GM21423 (cell line): ENCODE measurements at regions not wholly inside any gene's neighbourhood (a gene's known extent, or its start where the extent isn't known, plus 50 kb on each side); places are given as distances from the start of the nearest gene placed in this dataset.
"Not testable (repeated sequence)": the region's sequence is repeated elsewhere in the genome, so short reads cannot be mapped to it uniquely, and the experiment has no call there.

Experiments
- ATAC-seq: cut with Tn5 transposase; IDR thresholded peaks from one replicate; pipeline ENCODE4 v1.9.1; 2021; ENCODE audit warnings: mild to moderate bottlenecking, moderate library complexity; ENCODE audit not compliant: unreplicated experiment

DNA sequence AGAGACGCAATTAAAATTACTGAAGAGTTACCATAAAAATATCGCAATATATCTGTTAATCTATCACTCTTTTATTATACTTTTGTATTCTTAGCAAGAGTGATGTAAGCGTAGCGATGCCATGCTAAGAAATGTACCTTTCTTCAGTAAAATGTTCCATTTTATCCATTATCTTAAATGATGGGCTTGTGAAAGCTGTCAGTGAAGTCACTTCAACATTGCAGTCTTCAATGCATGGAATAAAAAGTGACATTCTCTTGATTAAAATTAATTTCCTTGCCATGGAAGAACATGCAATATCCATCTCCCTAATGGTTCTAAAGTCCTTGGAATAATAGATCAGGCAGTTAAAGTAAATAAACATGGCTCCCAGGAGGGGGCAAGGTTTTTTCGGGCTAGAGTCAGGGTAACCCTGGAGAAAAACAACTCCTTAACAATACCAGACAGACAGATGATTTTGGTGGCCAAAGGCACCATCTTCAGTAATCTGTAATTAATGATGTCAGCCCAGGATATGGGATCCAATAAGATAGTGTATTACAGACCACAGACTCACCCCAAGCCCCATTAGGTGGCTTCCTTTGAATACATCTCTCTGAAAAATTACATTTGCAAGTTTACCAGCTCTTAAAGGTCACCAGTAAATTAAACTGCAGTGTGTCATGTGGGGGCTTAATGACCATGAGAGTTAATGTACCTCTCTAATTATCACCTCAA is 677.1 kb downstream of the DTWD2 start:
- no peak for ATAC-seq

DNA sequence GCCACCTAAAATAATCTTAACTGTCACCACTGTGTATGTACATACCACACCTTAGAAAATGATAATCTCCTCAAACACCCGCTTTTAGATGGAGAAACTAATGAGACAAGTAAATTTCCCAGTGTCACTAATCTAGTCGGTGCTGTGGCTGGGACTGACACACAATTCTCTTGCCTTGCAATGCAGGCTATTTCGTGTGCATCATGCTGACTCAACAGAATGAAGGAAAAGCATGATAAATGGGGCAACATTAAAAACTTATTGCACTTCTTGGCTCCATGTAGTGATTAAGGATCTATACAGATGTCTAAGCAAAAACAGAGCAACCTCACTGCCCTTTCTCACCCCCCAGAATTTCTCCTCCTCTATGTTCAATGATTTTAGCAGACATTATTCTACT is 677.9 kb downstream of the DTWD2 start:
- ATAC-seq = no peak

DNA sequence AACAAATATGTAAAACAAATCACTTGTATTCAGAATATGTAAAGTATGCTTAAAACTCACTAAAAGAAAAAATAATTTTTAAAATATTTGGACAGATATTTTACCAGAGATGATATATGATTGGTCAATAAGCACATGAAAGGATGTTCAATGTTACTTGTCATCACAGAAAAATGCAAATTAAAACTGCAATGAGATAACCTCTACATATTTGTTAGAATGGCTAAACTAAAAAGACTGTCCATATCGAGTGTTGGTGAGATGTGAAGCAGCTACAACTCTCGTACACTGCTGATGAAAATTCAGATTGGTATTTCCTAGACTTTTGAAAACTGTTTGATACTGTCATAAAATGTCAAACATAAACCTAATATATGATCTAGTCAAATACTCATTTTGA is 685.1 kb downstream of the DTWD2 start:
- no peak for ATAC-seq

DNA sequence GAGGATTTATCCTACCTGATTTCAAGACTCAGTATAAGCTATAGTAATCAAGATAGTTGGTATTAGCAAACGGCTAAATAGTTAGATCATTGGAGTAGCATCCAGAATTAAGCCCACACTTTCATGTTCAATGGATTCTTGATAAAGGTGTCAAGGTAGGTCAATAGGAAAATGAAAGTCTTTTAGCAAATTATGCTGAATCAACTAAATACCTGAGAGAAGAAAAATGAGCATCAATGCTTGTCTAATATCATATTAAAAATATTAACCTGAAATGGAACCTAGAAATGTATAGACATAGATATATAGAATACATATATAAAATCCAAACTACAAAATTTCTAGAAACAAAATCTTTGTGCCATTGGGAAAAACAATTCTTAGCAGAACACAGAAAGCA is 685.6 kb downstream of the DTWD2 start:
- ATAC-seq = no peak

DNA sequence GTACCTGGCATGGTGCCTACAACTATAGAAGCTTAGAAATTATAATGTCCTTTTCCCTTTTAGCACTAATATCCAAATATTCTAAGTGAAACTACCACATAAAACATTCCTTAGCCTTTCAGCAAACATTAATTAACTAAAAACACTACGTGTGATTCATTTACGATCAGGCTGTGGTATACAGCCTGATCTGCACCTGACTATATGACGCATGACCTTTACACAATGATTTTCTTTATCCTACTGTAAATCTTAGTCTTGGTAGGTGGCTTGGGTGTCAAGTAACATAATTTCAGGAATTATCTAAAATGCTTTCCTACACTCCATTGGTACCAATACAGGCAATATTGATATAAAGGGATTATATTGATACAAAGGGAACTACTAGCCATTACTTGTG is 686.7 kb downstream of the DTWD2 start:
- ATAC-seq = no peak

DNA sequence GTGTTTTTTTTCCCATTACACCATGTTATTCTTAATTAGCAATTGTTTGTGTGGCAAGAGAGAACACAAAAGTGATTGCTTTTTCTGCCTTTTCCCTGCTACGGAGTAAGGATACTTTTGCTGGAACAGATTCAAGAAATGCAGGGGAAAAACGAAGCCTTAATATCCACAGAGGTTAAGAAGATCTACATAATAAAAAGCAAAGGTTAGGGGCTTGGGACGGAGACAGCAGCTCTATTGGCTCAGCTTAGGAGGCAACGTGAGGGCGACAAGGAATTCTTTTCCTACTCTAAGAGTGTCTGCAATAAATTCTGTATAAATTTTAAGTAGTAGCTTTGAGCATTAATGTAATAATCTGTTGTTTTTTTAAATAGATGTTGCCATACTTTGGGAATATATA is 693.3 kb downstream of the DTWD2 start:
- ATAC-seq = no peak

DNA sequence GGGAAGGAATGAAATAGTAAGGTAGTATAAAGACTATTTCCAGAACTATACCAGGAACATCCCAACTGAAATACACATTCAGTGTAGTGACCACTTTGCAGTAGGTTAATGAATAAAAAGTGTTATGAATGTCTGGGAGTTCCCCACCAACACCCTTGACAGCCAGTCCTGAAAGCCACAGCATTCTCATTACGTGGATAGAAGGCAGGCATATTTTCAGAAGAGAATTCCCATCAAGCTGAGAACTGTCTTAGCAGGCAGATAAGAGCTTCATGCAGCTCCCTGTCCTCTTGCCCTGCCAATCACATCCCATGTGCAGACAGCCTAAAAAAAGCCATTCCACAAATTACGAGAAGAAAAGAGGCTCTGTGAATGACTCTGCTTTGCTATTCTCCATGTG is 695.0 kb downstream of the DTWD2 start:
- no peak for ATAC-seq

DNA sequence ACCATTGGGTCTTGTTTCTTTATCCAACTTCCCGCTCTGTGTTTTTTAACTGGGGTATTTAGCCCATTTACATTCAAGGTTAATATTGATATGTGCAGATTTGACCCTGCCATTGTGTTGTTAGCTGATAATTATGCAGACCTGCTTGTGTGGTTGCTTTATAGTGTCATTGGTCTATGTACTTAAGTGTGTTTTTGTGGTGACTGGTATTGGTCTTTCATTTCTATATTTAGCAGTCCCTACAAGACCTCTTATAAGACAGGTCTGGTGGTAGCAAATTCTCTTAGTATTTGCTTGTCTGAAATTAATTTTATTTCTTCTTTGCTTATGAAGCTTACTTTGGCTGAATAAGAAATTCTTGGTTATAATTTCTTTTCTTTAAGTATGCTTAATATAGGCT is 698.1 kb downstream of the DTWD2 start:
- ATAC-seq = no peak

DNA sequence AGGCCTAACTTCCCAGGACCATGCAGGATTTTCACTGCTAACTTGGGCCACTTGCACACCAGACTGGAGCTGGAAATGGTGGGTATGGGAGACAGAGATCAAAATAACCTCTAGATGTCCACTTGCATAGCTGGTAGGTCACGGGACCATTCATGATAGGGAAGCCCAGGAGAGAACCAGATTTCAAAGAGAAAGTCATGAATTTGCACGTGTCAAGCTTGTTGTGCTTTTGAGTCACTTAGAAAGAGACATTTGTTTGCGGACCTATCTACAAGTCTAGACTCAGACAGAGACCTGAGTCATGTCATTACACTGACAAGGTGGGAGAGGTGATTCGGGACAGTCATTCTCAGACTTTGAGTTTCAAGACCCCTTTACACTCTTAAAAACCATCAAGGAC is 704.1 kb downstream of the DTWD2 start:
- ATAC-seq = not testable (repeated sequence)

DNA sequence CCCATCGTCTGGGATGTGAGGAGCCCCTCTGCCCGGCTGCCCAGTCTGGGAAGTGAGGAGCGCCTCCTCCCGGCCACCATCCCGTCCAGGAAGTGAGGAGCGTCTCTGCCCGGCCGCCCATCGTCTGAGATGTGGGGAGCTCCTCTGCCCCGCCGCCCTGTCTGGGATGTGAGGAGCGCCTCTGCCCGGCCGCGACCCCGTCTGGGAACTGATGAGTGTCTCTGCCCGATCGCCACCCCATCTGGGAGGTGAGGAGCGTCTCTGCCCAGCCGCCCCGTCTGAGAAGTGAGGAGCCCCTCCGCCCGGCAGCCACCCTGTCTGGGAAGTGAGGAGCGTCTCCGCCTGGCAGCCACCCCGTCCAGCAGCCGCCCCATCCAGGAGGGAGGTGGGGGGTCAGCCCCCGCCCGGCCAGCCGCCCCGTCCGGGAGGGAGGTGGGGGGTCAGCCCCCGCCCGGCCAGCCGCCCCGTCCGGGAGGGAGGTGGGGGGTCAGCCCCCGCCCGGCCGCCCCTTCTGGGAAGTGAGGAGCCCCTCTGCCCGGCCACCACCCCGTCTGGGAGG is 705.8 kb downstream of the DTWD2 start:
- ATAC-seq = not testable (repeated sequence)

DNA sequence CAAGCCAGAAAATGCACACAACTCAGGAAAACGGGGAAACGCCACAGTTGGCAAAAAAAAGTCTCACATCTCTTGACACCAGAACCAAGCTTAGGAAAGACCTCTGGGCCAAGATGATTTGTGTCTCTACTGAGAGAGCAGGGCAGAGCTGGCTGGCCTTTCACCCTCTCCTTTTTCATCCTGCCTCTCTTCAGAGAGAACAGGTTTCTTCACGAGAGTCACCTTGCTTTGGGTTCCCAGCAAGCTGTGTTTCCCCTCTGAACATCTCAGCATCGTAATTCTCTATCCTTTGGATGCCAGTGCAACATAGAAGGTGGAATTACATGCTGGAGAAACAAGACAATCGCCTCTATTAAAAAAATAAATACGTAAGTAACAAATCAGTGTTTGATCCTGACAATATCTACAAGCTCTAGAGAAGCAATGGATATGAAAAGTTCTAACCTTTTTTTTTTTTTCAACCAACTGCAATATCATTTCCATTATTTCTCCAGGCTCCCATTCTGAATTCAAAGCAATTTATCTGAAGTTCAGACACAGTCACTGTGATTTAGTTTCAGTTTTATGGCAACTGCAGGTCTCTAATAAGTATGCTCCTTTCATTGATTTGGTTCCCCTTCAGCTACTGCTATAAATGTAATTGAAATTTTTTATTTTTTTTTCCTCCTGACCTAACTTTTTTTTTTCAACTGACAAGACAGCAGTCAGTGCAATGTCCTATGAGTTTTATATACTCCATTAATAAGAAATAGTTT is 708.6 kb downstream of the DTWD2 start:
- no peak for ATAC-seq

DNA sequence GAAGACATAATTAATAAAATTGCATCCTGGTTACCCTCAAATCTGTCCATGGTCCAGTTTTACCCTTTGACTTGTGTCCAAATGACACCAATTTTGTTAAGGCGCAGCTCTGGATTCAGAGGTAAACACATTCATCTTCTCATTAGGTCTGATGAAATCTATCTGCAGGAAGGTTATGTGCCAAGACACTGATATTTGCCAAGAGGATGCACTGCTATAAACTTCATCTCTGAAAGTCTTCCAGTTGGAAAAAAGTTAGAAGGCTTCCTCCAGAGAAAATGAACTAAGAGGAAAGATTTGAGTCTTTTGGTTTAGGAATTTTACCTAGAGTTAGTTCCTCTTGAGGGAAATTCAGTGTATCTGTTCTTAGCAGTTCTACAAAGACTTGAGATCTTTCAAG is 717.8 kb downstream of the DTWD2 start:
- ATAC-seq = no peak

DNA sequence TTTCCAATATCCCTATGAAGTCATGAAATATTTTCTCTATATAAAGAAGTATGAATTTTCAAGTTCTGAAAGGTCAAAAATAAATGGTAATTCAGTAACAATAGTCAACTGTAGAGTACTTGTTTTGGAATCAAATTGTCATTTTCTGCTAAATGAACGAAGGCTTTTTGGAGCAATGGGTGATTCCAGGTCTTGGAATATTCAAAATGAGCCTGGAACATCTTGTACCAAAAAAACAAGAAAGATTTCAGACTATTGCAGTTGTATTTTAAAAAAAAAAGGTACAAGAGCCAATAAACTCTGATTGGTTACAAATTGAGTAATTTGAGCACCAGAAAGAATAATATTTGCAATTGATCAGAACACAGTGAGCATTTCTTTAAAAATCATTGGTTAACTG is 730.1 kb downstream of the DTWD2 start:
- no peak for ATAC-seq

DNA sequence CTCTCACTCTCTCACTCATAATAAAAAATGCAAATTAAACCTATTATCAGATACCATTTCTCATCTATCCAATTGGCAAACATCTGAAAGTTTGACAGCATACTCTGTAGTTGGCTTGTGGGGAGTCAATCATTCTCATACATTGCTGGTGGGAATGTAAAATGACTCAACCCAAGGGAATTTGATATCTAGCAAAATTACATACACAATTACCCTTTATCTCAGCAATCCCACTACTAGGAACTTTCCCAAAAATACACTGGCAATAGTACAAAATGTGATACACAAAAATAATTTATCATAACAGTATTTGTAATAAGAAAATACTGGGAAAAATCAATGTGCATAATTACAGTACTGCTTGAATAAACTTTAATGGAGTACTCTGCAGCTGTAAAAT is 731.3 kb downstream of the DTWD2 start:
- ATAC-seq = no peak

DNA sequence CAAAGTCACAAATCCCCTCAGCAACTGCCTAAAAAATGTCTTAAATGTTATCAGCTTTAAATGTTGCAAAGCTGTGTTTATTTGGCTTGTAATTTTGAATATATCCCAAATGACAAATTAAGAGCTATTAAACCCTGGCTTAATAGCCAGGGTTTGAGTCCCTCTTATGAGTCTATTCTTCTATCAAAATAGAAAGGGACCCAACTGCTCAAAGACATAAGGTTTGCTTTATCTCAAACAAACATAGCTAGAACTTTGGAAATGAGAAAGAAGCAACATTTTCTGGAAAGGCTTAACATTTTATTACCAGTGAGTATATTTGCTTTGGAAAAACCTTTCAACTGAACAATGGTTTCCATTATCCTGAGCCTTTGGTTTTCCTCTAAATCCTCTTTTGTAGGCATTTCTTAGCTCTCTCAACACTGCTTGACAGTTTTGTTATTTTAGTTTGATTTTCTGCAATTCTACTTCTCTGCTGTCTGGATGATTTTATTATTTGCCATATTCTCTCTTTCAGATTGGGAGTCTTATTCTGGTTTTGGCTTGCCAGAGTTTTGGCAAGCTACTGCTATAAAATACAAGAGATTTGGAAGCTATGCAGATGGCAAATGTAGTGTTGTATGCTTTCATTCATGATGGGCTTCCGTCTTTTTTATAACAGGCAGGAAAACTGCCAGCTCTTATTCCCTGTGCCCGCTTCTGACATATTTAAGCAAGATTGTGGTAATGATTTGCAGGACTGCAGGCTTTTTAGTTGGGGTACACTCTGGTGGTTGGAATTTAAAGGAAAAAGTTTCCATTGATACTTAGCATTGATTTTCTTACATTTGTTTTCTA is 734.9 kb downstream of the DTWD2 start:
- no peak for ATAC-seq

DNA sequence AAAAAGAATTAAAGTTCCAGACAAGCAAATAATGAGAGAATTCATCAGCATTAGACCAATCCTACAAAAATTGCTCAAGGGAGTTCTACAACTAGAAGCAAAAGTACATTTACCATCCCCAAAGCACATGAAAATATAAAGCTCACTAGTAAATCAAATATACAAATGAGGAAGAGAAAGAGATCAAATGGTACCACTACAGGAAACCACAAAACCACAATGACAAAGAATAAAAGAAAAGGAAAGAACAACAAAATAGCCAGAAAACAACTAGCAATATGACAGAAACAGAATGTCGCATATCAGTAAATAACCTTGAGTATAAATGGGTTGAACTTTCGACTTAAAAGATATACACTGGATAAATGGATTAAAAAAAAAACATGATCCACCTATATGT is 739.0 kb downstream of the DTWD2 start:
- no peak for ATAC-seq

DNA sequence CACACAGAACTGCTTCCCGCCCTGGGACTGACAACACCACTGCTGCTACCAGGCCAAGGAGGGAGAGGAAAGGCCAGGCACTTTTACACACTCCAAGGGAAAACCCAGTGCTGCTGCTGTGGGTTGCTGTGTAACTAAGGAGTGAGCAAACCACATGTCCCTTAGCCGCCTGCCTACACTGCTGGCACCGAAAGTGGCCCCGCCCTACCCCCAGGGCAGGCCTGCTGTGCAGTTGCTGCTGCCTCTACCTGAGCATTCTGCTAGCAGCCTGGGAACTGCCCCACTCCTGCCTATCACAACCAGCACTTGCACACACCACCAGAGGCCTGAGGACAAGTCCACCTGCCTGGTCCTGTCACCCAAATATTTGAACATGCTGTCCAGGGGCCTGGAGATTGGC is 740.9 kb downstream of the DTWD2 start:
- ATAC-seq = no peak

DNA sequence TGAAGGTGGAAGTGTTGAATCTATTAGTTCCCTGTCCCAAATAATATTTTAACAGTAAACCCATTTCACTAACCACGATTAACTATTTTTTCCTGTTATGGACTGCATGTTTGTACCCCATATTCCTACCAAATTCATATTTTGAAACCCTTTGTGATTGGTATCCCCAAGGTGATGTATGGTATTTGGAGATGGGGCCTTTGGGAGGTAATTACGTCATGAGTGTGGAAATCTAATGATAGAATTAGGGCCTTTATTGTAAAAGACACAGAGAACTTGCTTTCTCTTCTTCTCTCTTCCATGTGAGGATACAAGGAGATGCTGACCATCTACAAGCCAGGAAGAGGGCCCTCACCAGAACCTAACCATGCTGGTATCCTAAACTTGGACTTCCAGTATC is 744.7 kb downstream of the DTWD2 start:
- no peak for ATAC-seq

DNA sequence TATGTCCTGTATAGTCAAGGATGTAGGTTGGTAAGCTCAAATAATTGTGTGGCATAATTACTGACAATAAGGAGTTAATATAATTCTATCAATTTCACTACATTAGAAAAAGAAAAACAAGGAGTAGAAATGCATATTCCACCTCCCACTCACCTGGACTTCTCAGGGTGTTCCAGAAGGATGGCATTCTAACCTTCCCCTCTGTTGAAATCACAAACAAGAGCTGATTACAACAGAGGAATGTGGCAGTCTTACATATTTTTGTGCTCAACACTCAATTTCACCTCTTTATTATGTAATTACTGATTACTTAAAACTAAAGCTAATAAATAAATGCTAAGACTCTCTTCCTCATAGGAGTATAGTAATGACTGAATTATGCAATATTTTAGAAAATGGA is 745.3 kb downstream of the DTWD2 start:
- no peak for ATAC-seq

DNA sequence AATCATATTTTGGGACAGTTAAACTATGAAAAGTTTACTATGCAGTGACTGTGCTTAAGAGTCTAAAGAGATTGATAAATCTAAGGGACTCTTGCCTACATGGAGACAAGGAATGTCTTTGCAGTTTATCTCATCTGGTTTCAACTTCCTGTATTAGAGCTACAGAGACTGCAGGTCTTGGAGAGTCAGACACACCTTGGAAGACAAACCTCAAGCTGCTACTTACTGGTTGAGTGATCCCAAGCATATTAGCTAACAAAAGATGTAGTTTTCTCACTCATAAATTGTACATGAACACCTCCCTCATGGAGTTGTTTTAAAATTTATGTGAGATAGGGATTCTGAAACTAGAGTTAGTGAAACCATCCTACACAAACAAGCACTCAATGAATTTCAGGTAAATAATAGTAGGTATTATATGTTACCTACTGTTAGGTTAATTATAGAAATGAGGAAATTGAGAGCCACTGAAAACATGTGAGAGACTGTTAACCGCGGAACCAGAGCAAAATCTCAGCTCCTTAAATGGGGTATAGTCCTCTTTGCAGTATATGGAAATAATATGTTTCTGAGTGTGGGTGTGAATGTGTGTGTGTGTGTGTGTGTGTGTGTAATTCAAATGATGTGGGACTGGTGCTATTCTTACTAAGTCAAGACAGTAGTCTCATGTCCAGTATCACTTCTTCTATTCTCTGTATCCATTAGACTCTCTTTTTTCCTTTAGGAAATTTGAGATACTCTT is 752.1 kb downstream of the DTWD2 start:
- no peak for ATAC-seq

DNA sequence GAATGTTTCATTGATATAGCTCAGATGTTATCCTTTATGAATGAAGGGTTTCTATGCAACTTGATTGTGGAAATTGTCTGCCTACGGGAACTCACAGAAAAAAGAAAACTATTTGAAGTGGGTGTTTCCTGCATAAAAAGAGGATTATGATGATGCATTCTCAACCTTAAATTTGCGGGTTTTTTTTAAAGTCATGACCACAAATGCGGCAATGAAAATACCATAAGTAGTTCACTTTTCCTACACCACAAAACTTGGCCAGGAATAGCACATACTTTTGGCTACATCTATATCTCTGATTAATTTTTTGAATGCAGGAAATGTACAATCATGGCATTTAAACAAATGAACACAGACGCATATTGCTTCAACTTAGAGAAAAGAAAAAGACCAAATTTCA is 754.7 kb downstream of the DTWD2 start:
- no peak for ATAC-seq
